Prostate gland (tissue), 2 donors: ENCODE measurements at regions not wholly inside any gene's neighbourhood (a gene's known extent, or its start where the extent isn't known, plus 50 kb on each side); places are given as distances from the start of the nearest gene placed in this dataset.

Experiments
- POLR2A ChIP-seq: fragments of 450-650 bp; IDR thresholded peaks from one replicate; pipeline ENCODE4 v1.6.1; 2016; ENCODE audit warnings: antibody characterized with exemption, mild to moderate bottlenecking
- TF ChIP-seq, protein P1 (sequence below), 4 experiments: fragments of 200-600 bp in 2 of 4; fragments of 450-650 bp in 2 of 4; sonication (generic) in 2 of 4; IDR thresholded peaks; 1 replicate in 3 of 4; 2 replicates in 1 of 4; pipeline ENCODE4 v1.5.1; 2016 to 2019; ENCODE audit warnings: antibody characterized with exemption in 4 of 4, mild to moderate bottlenecking in 2 of 4, moderate library complexity in 2 of 4

DNA sequence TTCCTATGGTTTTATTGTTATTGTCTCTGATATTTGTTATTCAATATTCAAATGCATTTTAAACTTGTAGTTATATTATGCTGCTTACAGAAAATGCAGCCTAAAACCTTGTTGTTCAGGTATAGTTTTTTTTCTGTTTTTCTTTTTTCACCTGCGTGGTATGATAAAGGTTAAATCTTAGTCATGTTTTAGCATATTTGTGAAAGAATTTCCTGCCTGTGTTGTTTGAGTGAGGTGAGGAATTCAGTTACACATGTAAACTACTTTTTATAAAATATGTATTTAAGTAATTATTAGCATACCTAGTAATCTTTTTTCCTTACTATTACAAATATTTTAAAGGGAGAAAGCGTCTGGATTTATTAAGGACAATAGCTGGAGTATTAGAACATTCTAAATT is 90.0 kb upstream of the NAALADL2 start:
- no peak for TF ChIP-seq POLR2A
- TF ChIP-seq, protein P1, sequence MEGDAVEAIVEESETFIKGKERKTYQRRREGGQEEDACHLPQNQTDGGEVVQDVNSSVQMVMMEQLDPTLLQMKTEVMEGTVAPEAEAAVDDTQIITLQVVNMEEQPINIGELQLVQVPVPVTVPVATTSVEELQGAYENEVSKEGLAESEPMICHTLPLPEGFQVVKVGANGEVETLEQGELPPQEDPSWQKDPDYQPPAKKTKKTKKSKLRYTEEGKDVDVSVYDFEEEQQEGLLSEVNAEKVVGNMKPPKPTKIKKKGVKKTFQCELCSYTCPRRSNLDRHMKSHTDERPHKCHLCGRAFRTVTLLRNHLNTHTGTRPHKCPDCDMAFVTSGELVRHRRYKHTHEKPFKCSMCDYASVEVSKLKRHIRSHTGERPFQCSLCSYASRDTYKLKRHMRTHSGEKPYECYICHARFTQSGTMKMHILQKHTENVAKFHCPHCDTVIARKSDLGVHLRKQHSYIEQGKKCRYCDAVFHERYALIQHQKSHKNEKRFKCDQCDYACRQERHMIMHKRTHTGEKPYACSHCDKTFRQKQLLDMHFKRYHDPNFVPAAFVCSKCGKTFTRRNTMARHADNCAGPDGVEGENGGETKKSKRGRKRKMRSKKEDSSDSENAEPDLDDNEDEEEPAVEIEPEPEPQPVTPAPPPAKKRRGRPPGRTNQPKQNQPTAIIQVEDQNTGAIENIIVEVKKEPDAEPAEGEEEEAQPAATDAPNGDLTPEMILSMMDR (IDR thresholded peaks at IDR 0.05), result no peak
